HL-60/S4 treated with retinoic acid at 250 ng/mL for 4 days and 3 days (cell line): ENCODE measurements at regions not wholly inside any gene's neighbourhood (a gene's known extent, or its start where the extent isn't known, plus 50 kb on each side); places are given as distances from the start of the nearest gene placed in this dataset.
"Not testable (repeated sequence)": the region's sequence is repeated elsewhere in the genome, so short reads cannot be mapped to it uniquely, and the experiment has no call there.

Experiments
- in situ Hi-C: fragments of 300-500 bp; cut with MboI; formaldehyde crosslinking; loops from 2 replicates; pipeline ENCODE4 v1.7.0; 2022; ENCODE audit warnings: low sequenced_read_pairs

GRCh38 chr12:19665121-19665900 lies 226.0 kb downstream of the AEBP2 start:
- in situ Hi-C loops = no loop called here

DNA sequence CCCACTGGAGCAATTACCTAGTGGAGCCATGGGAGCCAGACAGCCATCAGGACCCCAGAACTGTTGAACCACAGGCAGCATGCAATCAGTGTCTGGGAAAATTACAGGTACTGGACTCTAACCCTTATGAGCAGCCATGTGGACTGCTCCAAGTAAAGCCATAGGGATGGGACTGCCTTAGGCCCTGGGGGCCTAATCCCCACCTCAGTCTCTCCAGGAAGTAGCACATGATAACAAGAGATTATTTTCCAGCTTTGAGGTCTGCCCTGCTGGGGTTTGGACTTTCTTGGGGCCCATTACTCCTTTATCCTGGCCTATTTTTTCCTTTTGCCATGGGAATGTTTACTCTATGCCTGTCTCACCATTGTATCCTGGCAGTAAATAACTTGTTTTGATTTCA lies 226.8 kb downstream of the AEBP2 start:
- in situ Hi-C loops = no loop called here

DNA sequence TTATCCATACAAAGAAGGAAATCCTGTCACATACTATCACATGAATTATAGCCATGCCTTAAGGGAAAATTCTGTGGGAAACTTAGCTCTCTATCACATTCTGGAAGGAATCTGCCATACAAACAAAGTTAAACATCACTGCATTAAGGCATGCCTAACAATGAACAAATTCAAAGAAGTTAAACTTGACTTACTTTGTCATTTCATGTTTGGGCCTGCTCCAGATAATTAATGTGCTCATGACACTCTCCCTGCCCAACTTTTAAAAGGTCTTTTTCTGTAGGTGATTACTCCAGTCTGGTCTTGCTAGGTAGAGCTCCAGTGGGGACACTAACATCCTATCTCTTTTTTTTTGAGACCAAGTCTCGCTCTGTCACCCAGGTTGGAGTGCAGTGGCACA lies 230.5 kb downstream of the AEBP2 start:
- in situ Hi-C loops = no loop called here

DNA sequence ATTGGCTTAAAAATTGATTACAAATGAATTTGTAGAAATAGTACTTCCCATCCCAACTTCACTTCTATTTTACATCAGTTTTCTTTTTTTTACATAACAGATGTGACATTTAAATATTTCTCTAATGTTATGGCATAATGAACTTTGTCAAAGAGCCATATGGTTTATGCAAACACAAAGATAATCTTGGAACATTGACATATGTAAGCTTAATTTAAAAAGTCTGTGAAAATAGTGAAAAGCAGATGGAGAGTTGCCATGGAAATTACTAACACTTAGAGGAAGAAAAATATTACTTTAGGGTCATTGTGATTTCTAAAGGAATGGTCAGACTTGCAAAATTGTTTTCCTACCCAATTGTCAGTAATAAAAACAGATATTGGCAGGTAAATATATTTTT lies 232.4 kb downstream of the AEBP2 start:
- in situ Hi-C loops = no loop called here

- in situ Hi-C loops = no loop called here
These were observed 235.1 kb downstream of the AEBP2 start for GRCh38 chr12:19674437-19674836.

DNA sequence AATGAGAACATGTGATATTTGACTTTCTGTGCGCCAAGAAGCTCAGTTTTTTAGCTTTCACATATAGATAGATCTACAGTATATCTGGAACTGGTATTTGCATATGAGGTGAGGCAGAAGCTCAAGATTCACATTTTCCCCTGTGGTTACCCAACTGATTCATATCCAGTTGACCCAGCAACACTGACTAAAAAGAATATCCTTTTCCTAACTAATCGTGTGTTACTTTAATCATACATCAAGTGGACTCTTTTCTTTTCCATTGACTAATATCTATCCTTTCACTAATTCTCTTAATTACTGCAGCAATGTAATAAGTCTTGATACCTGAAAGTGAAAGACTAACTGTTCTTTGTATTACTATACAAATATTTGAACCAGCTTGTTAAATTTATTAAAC lies 236.1 kb downstream of the AEBP2 start:
- in situ Hi-C loops = no loop called here

DNA sequence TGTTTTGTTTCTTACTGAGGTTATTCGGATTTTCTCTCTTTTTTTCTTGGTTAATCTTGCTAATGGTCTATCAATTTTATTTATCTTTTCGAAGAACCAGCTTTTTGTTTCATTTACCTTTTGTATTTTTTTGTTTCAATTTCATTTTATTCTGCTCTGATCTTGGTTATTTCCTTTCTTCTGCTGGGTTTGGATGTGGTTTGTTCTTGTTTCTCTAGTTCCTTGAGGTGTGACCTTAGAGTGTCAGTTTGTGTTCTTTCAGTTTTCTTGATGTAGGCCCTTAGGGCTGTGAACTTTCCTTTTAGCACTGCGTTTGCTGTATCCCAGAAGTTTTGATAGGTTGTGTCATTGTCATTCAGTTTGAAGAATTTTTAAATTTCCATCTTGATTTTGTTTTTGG lies 239.2 kb downstream of the AEBP2 start:
- in situ Hi-C loops = not testable (repeated sequence)

GRCh38 chr12:19681007-19681406 lies 241.7 kb downstream of the AEBP2 start:
- in situ Hi-C loops = no loop called here

GRCh38 chr12:19683178-19683927 lies 244.1 kb downstream of the AEBP2 start:
- in situ Hi-C loops = no loop called here

- in situ Hi-C loops = no loop called here
These were observed 248.1 kb downstream of the AEBP2 start for GRCh38 chr12:19687371-19687770.

DNA sequence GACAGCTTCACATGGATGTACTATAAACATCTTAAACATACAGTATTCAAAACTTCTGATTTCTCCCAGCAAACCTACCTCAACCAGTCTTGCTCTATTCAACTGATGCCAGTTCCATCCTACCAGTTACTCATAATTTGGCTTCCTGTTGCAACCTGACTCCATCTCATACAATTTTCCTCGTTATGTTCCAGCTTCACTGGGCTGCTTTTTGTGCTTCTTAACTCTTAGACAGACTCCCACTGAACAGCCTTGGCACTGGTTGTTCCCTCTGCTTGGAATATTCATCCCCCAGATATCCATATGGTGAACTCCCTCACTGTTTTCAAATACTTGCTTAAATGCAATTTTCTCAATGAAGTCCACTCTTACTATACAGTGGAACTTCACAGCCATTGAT lies 249.2 kb downstream of the AEBP2 start:
- in situ Hi-C loops = no loop called here

GRCh38 chr12:19689226-19689625 lies 249.9 kb downstream of the AEBP2 start:
- in situ Hi-C loops = no loop called here

DNA sequence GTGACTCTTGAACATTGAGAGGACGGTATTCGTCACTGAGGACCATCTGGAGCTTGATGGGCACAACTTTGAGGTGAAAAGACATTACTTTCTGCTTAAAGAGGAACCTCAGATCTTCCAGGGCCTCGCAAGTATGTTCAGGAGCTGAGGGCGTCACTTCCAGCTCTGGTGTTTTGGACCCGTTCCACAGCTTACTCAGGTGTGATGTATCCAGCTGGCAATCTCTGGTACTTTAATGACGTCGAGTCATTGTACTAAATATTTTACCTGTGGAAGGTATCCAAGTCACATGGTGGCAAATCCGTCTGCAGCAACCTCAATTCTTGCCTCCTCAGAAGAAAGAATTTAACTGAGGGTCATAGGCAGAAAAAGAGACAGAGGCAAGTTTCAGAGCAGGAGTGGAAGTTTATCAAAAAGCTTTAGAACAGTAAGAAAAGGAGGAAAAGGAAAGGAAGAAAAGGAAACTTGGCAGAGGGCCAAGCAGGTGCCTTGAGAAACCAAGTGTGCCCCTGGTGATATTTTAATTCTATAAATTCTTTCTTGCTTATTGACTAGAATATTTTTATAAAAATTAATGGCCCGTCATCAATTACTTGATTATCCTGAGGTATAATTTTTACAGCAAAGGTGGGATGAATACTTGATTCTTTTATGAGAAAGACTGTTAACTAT lies 250.6 kb downstream of the AEBP2 start:
- in situ Hi-C loops = no loop called here

DNA sequence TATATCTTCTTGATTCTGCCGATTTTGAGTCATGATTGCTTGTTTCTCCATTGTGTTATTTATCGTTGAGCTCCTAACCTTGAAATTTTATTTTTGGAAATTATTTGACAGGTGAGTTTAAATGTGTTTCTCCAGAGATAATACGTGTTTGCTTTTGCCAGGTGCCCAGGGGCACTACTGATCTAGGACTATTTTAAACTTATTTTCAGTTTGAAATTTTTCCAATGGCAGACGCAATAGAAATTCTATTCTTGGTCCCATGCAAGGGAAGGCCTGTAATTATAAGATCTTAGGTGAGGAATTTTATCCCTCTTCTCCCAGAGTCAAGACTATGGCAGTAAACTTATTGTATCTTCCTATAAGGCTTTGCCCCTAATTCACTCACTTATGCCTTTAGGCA lies 252.8 kb downstream of the AEBP2 start:
- in situ Hi-C loops = no loop called here

- in situ Hi-C loops = no loop called here
These were observed 253.3 kb downstream of the AEBP2 start for GRCh38 chr12:19692566-19692965.

DNA sequence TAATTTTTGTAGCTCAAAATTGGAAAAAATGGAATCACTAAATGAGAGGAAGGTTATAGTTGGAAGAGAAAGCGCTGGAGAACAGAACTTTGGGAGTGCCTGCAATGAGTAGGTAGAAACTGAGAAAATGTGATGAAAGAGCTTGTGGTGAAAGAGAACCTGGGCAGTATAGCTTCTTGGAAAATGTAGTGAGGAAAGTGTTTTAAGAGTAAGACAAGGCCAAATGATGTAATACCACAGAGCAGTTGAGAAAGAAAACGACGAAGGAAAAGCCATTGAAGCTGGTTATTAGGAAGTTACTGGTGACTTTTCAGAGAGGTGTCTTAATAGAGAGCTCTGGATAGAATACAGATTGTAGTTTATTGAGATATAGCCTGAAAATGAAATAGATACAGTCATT lies 255.3 kb downstream of the AEBP2 start:
- in situ Hi-C loops = no loop called here

- in situ Hi-C loops = no loop called here
These were observed 256.2 kb downstream of the AEBP2 start for GRCh38 chr12:19695244-19696098.

DNA sequence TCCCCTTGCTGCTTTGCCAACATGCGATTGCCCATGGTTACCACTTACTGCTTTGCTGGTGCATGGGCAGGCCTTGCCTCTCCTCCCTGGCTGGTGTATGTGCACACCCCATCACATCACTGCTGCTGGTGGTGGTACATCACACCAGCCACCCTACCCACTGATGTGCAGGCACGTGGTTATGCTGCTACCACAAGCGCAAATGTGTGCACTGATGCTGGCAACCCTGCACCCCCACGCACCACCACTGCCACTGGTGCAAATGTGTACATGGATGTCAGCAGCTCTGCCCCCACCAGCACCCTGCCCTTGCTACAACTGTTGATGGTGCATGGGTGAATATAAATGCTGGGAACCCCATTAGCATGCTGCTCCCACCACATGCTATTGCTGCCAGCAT lies 261.7 kb downstream of the AEBP2 start:
- in situ Hi-C loops = no loop called here

- in situ Hi-C loops = no loop called here
These were observed 265.7 kb downstream of the AEBP2 start for GRCh38 chr12:19704966-19705365.

DNA sequence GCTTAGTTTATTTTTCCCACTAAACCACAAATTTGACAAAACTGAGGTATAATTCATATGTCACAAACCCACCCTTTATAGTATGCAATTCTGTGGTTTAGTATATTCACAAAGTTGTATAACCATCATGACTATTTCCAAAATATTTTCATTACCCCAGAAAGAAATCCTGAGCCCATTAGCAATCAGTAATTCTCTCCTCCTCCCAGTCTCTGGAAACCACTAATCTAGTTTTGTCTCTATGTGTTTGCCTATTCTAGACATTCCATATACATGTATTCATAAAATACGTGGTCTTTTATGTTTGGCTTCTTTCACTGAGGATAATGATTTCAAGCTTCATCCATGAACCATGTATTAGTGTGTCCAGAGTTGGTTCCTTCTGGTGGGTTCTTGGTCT lies 267.6 kb downstream of the AEBP2 start:
- in situ Hi-C loops = no loop called here

DNA sequence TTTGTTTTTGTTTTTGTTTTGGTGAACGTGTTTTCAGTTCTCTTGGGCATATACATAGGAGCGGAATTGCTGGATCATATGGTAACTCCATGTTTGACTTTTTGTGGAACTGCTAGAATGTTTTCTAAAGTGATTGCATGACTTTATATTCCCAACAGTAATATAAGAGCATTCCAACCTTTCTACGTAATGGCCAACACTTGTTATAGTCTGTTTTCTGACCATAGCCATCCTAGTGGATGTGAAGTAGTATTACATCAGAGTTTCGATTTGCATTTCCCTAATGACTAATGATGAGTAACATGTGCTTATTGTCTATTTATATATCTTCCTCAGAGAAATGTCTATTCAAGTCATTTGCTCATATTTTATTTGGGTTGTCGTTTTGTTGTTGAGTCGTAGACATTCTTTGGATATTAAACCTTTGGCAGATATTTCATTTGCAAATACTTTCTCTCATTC lies 268.7 kb downstream of the AEBP2 start:
- in situ Hi-C loops = no loop called here
